HUES6 (cell line): ENCODE measurements at regions not wholly inside any gene's neighbourhood (a gene's known extent, or its start where the extent isn't known, plus 50 kb on each side); places are given as distances from the start of the nearest gene placed in this dataset.
"Not testable (repeated sequence)": the region's sequence is repeated elsewhere in the genome, so short reads cannot be mapped to it uniquely, and the experiment has no call there.

Experiments
- H3K27ac ChIP-seq: 2 replicates; pipeline ENCODE4 v1.7.0; 2013; ENCODE audit warnings: low read depth, mild to moderate bottlenecking, low read length, inconsistent platforms
- H3K27me3 ChIP-seq: 2 replicates; pipeline ENCODE4 v1.6.1; 2013; ENCODE audit warnings: low read length; ENCODE audit not compliant: control insufficient read depth, insufficient read depth
- H3K36me3 ChIP-seq: 2 replicates; pipeline ENCODE4 v1.6.1; 2013; ENCODE audit warnings: low read length; ENCODE audit not compliant: control insufficient read depth, insufficient read depth
- H3K4me1 ChIP-seq: 2 replicates; pipeline ENCODE4 v1.6.1; 2013; ENCODE audit warnings: low read length; ENCODE audit not compliant: control insufficient read depth, insufficient read depth
- H3K4me3 ChIP-seq: 2 replicates; pipeline ENCODE4 v1.5.1; 2013; ENCODE audit warnings: low read depth, low read length
- H3K9ac ChIP-seq: one replicate; pipeline ENCODE4 v1.6.1; 2013; ENCODE audit warnings: mild to moderate bottlenecking, low read length
- H3K9me3 ChIP-seq: 2 replicates; pipeline ENCODE4 v1.6.1; 2013; ENCODE audit warnings: low read depth, low read length; ENCODE audit not compliant: control insufficient read depth, insufficient read depth

- not testable (repeated sequence) for H3K9me3 ChIP-seq, H3K9ac ChIP-seq, H3K27me3 ChIP-seq, H3K27ac ChIP-seq, H3K36me3 ChIP-seq, H3K4me3 ChIP-seq, H3K4me1 ChIP-seq
These were observed 260.6 kb downstream of the TDRD3 start for GRCh38 chr13:60657586-60657985.

GRCh38 chr13:60655256-60655655 is 258.2 kb downstream of the TDRD3 start:
- no peak overlapping the region for H3K27ac ChIP-seq
- no peak overlapping the region for H3K4me3 ChIP-seq
- no peaks in the 10 kb centered on the region for H3K9me3 ChIP-seq
- H3K27me3 ChIP-seq: no peaks in the 10 kb centered on the region
- H3K36me3 ChIP-seq: no peaks in the 10 kb centered on the region
- H3K4me1 ChIP-seq: no peaks in the 10 kb centered on the region
- no peak overlapping the region for H3K9ac ChIP-seq

DNA sequence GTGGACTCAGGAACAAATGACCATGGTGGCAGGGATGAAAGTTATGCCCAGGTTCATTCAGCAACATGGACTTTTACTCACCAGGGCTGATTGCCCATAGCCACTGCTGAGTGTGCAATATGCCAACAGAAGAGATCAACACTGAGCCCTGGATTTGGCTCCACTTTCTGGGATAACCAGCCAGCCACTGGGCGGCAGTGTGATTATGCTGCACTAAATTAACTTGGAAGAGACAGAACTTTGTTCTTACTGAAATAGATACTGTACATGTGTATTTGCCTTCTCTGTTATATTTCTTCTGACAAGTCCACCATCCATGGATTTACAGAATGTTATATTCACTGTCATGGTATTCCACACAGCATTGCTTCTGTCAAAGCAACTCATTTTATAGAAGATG is 257.4 kb downstream of the TDRD3 start:
- Histone ChIP-seq H3K4me3 (no peak overlapping the region), H3K4me1 (no peaks in the 10 kb centered on the region), H3K9me3 (no peaks in the 10 kb centered on the region), H3K27me3 (no peaks in the 10 kb centered on the region), H3K36me3 (no peaks in the 10 kb centered on the region), H3K27ac (no peak overlapping the region), H3K9ac (no peak overlapping the region)

DNA sequence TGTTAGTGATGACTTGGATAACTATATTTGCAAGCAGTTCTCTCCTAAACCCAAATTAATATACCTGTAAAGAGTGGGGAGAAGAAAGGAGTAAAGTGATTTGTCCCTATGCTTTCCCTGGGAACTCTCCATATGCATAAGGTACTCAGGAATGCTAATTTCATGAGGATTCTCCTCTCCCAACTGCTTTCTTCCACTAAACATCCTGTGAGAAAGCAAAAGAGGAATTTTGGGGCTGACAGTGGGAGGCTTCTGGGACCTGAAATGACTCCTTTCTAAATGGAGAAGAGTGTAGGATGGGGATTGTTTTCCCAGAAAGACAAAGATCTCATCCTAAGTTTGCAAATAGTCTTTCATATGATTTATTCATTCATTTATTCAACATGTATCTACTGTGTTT is 250.5 kb downstream of the TDRD3 start:
- Histone ChIP-seq H3K9me3 (no peaks in the 10 kb centered on the region), H3K27me3 (no peaks in the 10 kb centered on the region), H3K36me3 (no peaks in the 10 kb centered on the region), H3K9ac (no peak overlapping the region), H3K4me3 (no peak overlapping the region), H3K4me1 (peaks cover 12% of the 10 kb centered on the region; the same call in 1 of the 2 replicates), H3K27ac (no peak overlapping the region)

- Histone ChIP-seq H3K9me3 (no peaks in the 10 kb centered on the region), H3K9ac (no peak overlapping the region), H3K4me1 (peaks cover 12% of the 10 kb centered on the region; the same call in 1 of the 2 replicates), H3K27me3 (no peaks in the 10 kb centered on the region), H3K36me3 (no peaks in the 10 kb centered on the region), H3K27ac (no peak overlapping the region), H3K4me3 (no peak overlapping the region)
These were observed 249.6 kb downstream of the TDRD3 start for GRCh38 chr13:60646620-60647019.

GRCh38 chr13:60645676-60646075 is 248.7 kb downstream of the TDRD3 start:
- H3K27ac ChIP-seq: no peak overlapping the region
- no peak overlapping the region for H3K4me3 ChIP-seq
- H3K36me3 ChIP-seq: no peaks in the 10 kb centered on the region
- no peaks in the 10 kb centered on the region for H3K27me3 ChIP-seq
- H3K9me3 ChIP-seq: no peaks in the 10 kb centered on the region
- H3K4me1 ChIP-seq: peaks cover 12% of the 10 kb centered on the region; the same call in 1 of the 2 replicates
- H3K9ac ChIP-seq: no peak overlapping the region

DNA sequence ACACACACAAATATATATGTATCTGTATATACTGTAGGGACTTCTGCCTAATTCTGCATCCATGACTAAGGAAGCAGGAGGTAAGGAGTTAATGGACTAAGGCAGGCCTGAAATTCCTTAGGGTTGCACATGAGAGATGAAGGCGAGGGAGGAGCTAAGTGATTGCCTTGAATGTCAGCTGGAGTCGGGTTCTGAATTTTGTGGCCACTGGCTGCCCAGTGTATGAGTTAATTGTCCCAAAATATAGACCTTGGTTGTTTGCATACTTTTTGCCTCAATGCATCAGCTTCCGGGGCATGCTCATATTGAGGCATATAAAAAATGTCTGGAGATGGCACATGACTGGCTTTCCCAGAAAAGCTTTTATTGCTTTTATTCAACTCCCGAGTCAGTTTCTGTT is 245.5 kb downstream of the TDRD3 start:
- Histone ChIP-seq H3K9ac (no peak overlapping the region), H3K4me3 (no peak overlapping the region), H3K4me1 (peaks cover 4% of the 10 kb centered on the region; the same call in 1 of the 2 replicates), H3K36me3 (no peaks in the 10 kb centered on the region), H3K9me3 (no peaks in the 10 kb centered on the region), H3K27me3 (no peaks in the 10 kb centered on the region), H3K27ac (no peak overlapping the region)

DNA sequence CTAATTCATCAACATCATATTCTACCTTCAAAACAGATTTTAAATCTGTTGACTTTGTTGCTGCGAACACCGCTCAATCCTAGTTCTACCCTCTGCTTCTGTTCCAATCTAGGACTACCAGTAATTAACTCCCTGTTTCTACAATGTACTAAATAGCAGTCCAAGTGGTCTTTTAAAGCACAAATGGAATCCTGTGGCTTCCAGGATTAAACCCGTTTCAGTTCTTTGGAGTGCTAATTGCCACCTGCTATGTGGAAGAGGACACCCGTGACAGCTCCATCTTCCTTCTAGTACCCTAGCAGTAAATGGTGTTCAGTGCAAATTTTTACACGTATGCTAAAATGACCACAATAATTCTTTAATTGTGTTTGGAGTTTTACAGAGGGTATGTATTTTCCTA is 232.1 kb downstream of the TDRD3 start:
- Histone ChIP-seq H3K9ac (no peak overlapping the region), H3K27me3 (no peaks in the 10 kb centered on the region), H3K4me3 (no peak overlapping the region), H3K4me1 (0 out of 2 replicates have a peak, but pooled peaks cover 4% of the 10 kb centered on the region), H3K9me3 (no peaks in the 10 kb centered on the region), H3K27ac (no peak overlapping the region), H3K36me3 (no peaks in the 10 kb centered on the region)

- no peaks in the 10 kb centered on the region for H3K27me3 ChIP-seq
- H3K36me3 ChIP-seq: no peaks in the 10 kb centered on the region
- no peaks in the 10 kb centered on the region for H3K9me3 ChIP-seq
- 0 out of 2 replicates have a peak, but pooled peaks cover 4% of the 10 kb centered on the region for H3K4me1 ChIP-seq
- no peak overlapping the region for H3K27ac ChIP-seq
- no peak overlapping the region for H3K4me3 ChIP-seq
- no peak overlapping the region for H3K9ac ChIP-seq
These were observed 230.2 kb downstream of the TDRD3 start for GRCh38 chr13:60627071-60627686.
